Lower leg skin (tissue), 3 donors: ENCODE measurements at regions not wholly inside any gene's neighbourhood (a gene's known extent, or its start where the extent isn't known, plus 50 kb on each side); places are given as distances from the start of the nearest gene placed in this dataset.

Experiments
- POLR2A ChIP-seq, 2 donors: fragments of 450-650 bp; IDR thresholded peaks; one replicate each; pipeline ENCODE4 v1.6.1; 2016 to 2017; ENCODE audit warnings: antibody characterized with exemption in 2 of 2, mild to moderate bottlenecking in 1 of 2, moderate library complexity in 1 of 2
- TF ChIP-seq, protein P1 (sequence below), 3 donors: fragments of 450-650 bp; IDR thresholded peaks; one replicate each; pipeline ENCODE4 v1.5.1; 2016; ENCODE audit warnings: antibody characterized with exemption in 3 of 3, mild to moderate bottlenecking in 3 of 3, moderate library complexity in 2 of 3

DNA sequence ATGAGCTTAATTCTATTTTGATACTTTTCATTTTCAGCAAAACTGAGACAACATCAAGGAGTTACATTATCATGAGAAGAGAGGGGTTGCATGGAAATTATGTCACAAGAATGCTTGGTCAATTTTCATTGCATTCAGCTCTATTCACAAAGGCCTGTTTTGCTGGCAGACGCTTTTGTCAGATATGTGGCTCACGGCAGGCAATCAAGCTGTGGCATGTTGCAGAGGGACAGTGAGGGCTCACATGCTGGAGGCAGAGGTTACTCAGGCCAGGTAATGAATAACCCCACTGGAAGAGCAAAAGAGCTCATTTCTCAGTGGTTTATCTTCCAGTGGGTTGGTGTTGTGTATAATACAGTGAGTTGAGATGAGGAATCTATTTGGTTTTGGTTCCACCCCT, 98.7 kb upstream of the RBFOX1 start:
- TF ChIP-seq, protein P1, sequence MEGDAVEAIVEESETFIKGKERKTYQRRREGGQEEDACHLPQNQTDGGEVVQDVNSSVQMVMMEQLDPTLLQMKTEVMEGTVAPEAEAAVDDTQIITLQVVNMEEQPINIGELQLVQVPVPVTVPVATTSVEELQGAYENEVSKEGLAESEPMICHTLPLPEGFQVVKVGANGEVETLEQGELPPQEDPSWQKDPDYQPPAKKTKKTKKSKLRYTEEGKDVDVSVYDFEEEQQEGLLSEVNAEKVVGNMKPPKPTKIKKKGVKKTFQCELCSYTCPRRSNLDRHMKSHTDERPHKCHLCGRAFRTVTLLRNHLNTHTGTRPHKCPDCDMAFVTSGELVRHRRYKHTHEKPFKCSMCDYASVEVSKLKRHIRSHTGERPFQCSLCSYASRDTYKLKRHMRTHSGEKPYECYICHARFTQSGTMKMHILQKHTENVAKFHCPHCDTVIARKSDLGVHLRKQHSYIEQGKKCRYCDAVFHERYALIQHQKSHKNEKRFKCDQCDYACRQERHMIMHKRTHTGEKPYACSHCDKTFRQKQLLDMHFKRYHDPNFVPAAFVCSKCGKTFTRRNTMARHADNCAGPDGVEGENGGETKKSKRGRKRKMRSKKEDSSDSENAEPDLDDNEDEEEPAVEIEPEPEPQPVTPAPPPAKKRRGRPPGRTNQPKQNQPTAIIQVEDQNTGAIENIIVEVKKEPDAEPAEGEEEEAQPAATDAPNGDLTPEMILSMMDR (IDR thresholded peaks at IDR 0.05), result no peak
- TF ChIP-seq POLR2A (IDR thresholded peaks at IDR 0.05), result no peak
